ENCODE measurements at regions not wholly inside any gene's neighbourhood (a gene's known extent, or its start where the extent isn't known, plus 50 kb on each side); places are given as distances from the start of the nearest gene placed in this dataset.

GRCh38 chr4:125847518-125847917 is 532.8 kb downstream of the FAT4 start:
- no peak for TF ChIP-seq POLR2A (IDR thresholded peaks at IDR 0.05)
- TF ChIP-seq CTCF (IDR thresholded peaks at IDR 0.05) = no peak
